ENCODE measurements at regions not wholly inside any gene's neighbourhood (a gene's known extent, or its start where the extent isn't known, plus 50 kb on each side); places are given as distances from the start of the nearest gene placed in this dataset.
"Not testable (repeated sequence)": the region's sequence is repeated elsewhere in the genome, so short reads cannot be mapped to it uniquely, and the experiment has no call there.

GRCh38 chr13:34733721-34734120, 208.3 kb upstream of the NBEA start:
- no peak for DNase-seq

GRCh38 chr13:34734932-34735331, 207.1 kb upstream of the NBEA start:
- DNase-seq, result no peak

- no peak for DNase-seq
Measured at GRCh38 chr13:34738254-34738992, 203.6 kb upstream of the NBEA start.

GRCh38 chr13:34747056-34747455, 195.0 kb upstream of the NBEA start:
- DNase-seq, result not testable (repeated sequence)

GRCh38 chr13:34747507-34747906, 194.6 kb upstream of the NBEA start:
- no peak for DNase-seq

GRCh38 chr13:34748073-34748472, 194.0 kb upstream of the NBEA start:
- DNase-seq, result no peak

- DNase-seq, result no peak
Measured at GRCh38 chr13:34748596-34748995, 193.5 kb upstream of the NBEA start.

GRCh38 chr13:34749046-34749445, 193.0 kb upstream of the NBEA start:
- DNase-seq, result no peak

- DNase-seq, result no peak
Measured at GRCh38 chr13:34750078-34750931, 191.8 kb upstream of the NBEA start.

GRCh38 chr13:34751044-34751443, 191.0 kb upstream of the NBEA start:
- DNase-seq, result no peak

GRCh38 chr13:34751492-34751891, 190.6 kb upstream of the NBEA start:
- DNase-seq, result no peak

GRCh38 chr13:34752283-34752960, 189.6 kb upstream of the NBEA start:
- DNase-seq, result no peak

GRCh38 chr13:34756136-34756535, 185.9 kb upstream of the NBEA start:
- DNase-seq, result no peak

- no peak for DNase-seq
Measured at GRCh38 chr13:34756572-34756971, 185.5 kb upstream of the NBEA start.

GRCh38 chr13:34757441-34757840, 184.6 kb upstream of the NBEA start:
- no peak for DNase-seq

- DNase-seq, result no peak
Measured at GRCh38 chr13:34758628-34759027, 183.4 kb upstream of the NBEA start.

- no peak for DNase-seq
Measured at GRCh38 chr13:34762312-34762711, 179.8 kb upstream of the NBEA start.

GRCh38 chr13:34764246-34764645, 177.8 kb upstream of the NBEA start:
- DNase-seq, result no peak

GRCh38 chr13:34765446-34766180, 176.5 kb upstream of the NBEA start:
- no peak for DNase-seq

- DNase-seq, result no peak
Measured at GRCh38 chr13:34767778-34768177, 174.3 kb upstream of the NBEA start.

GRCh38 chr13:34772206-34772605, 169.9 kb upstream of the NBEA start:
- DNase-seq, result no peak

GRCh38 chr13:34772881-34773280, 169.2 kb upstream of the NBEA start:
- DNase-seq, result no peak

- no peak for DNase-seq
Measured at GRCh38 chr13:34776390-34776981, 165.6 kb upstream of the NBEA start.
